ENCODE measurements at regions not wholly inside any gene's neighbourhood (a gene's known extent, or its start where the extent isn't known, plus 50 kb on each side); places are given as distances from the start of the nearest gene placed in this dataset.
"Not testable (repeated sequence)": the region's sequence is repeated elsewhere in the genome, so short reads cannot be mapped to it uniquely, and the experiment has no call there.

- no peaks in the 10 kb centered on the region for H3K36me3 ChIP-seq (ENCODE audit: control insufficient read depth, low read length)
- no peak overlapping the region for H3K27ac ChIP-seq (ENCODE audit: low read depth, low read length)
- H3F3A ChIP-seq (ENCODE audit: control insufficient read depth, insufficient read depth): no peaks in the 10 kb centered on the region
- H3K4me3 ChIP-seq (ENCODE audit: low read length): no peak overlapping the region
- TF ChIP-seq CTCF (IDR thresholded peaks at IDR 0.05; ENCODE audit: low read depth, low read length, poor library complexity, severe bottlenecking) (no peak), EZH2phosphoT487 (IDR thresholded peaks at IDR 0.05; ENCODE audit: borderline replicate concordance, low read length) (no peak)
- no peak overlapping the region for H3K4me2 ChIP-seq (ENCODE audit: low read length)
- no peaks in the 10 kb centered on the region for H3K79me2 ChIP-seq (ENCODE audit: control insufficient read depth, low read length)
- no peaks in the 10 kb centered on the region for H3K9me3 ChIP-seq (ENCODE audit: control insufficient read depth, insufficient read depth, low read length)
- no peaks in the 10 kb centered on the region for H3K27me3 ChIP-seq (ENCODE audit: control insufficient read depth, low read length)
- no peaks in the 10 kb centered on the region for H3K4me1 ChIP-seq (ENCODE audit: control insufficient read depth, low read length)
- H3K9me2 ChIP-seq (replicated peaks; ENCODE audit: control insufficient read depth, low read length): no peaks in the 10 kb centered on the region
- H4K20me1 ChIP-seq (ENCODE audit: control insufficient read depth, insufficient read depth, low read depth, low read length): no peaks in the 10 kb centered on the region
These were observed 560.4 kb downstream of the CD109 start for GRCh38 chr6:74256381-74256780.

- H3K9me2 ChIP-seq (replicated peaks; ENCODE audit: control insufficient read depth, low read length); H3F3A ChIP-seq (ENCODE audit: control insufficient read depth, insufficient read depth): not testable (repeated sequence)
These were observed 559.0 kb downstream of the CD109 start for GRCh38 chr6:74255007-74255406.

GRCh38 chr6:74254147-74254546, 558.1 kb downstream of the CD109 start:
- not testable (repeated sequence) for H3K4me1 ChIP-seq (ENCODE audit: control insufficient read depth, low read length); H4K20me1 ChIP-seq (ENCODE audit: control insufficient read depth, insufficient read depth, low read depth, low read length); H3K9me3 ChIP-seq (ENCODE audit: control insufficient read depth, insufficient read depth, low read length); H3F3A ChIP-seq (ENCODE audit: control insufficient read depth, insufficient read depth); H3K27me3 ChIP-seq (ENCODE audit: control insufficient read depth, low read length); H3K4me3 ChIP-seq (ENCODE audit: low read length); H3K4me2 ChIP-seq (ENCODE audit: low read length); H3K36me3 ChIP-seq (ENCODE audit: control insufficient read depth, low read length); H3K9me2 ChIP-seq (replicated peaks; ENCODE audit: control insufficient read depth, low read length); H3K27ac ChIP-seq (ENCODE audit: low read depth, low read length); H3K79me2 ChIP-seq (ENCODE audit: control insufficient read depth, low read length)

More at GRCh38 chr6:74255007-74255406, 559.0 kb downstream of the CD109 start:
- not testable (repeated sequence) for H4K20me1 ChIP-seq (ENCODE audit: control insufficient read depth, insufficient read depth, low read depth, low read length); H3K27ac ChIP-seq (ENCODE audit: low read depth, low read length); H3K79me2 ChIP-seq (ENCODE audit: control insufficient read depth, low read length); H3K4me2 ChIP-seq (ENCODE audit: low read length); H3K4me1 ChIP-seq (ENCODE audit: control insufficient read depth, low read length); H3K4me3 ChIP-seq (ENCODE audit: low read length); H3K9me3 ChIP-seq (ENCODE audit: control insufficient read depth, insufficient read depth, low read length); H3K36me3 ChIP-seq (ENCODE audit: control insufficient read depth, low read length); H3K27me3 ChIP-seq (ENCODE audit: control insufficient read depth, low read length)

- no peaks in the 10 kb centered on the region for H4K20me1 ChIP-seq (ENCODE audit: control insufficient read depth, insufficient read depth, low read depth, low read length)
- no peaks in the 10 kb centered on the region for H3F3A ChIP-seq (ENCODE audit: control insufficient read depth, insufficient read depth)
- no peak overlapping the region for H3K4me2 ChIP-seq (ENCODE audit: low read length)
- no peak overlapping the region for H3K27ac ChIP-seq (ENCODE audit: low read depth, low read length)
- no peaks in the 10 kb centered on the region for H3K27me3 ChIP-seq (ENCODE audit: control insufficient read depth, low read length)
- H3K9me3 ChIP-seq (ENCODE audit: control insufficient read depth, insufficient read depth, low read length): no peaks in the 10 kb centered on the region
- H3K9me2 ChIP-seq (replicated peaks; ENCODE audit: control insufficient read depth, low read length): no peaks in the 10 kb centered on the region
- H3K79me2 ChIP-seq (ENCODE audit: control insufficient read depth, low read length): no peaks in the 10 kb centered on the region
- H3K4me3 ChIP-seq (ENCODE audit: low read length): no peak overlapping the region
- TF ChIP-seq CTCF (IDR thresholded peaks at IDR 0.05; ENCODE audit: low read depth, low read length, poor library complexity, severe bottlenecking): no peak
- TF ChIP-seq EZH2phosphoT487 (IDR thresholded peaks at IDR 0.05; ENCODE audit: borderline replicate concordance, low read length): no peak
- H3K36me3 ChIP-seq (ENCODE audit: control insufficient read depth, low read length): no peaks in the 10 kb centered on the region
- H3K4me1 ChIP-seq (ENCODE audit: control insufficient read depth, low read length): no peaks in the 10 kb centered on the region
These were observed 557.3 kb downstream of the CD109 start for GRCh38 chr6:74253261-74253660.
